ENCODE measurements at regions not wholly inside any gene's neighbourhood (a gene's known extent, or its start where the extent isn't known, plus 50 kb on each side); places are given as distances from the start of the nearest gene placed in this dataset.

GRCh38 chr11:70545610-70545912 is 147.2 kb downstream of the CTTN start:
- TF ChIP-seq CTCF (IDR thresholded peaks at IDR 0.05) (no peak), POLR2A (IDR thresholded peaks at IDR 0.05) (no peak)
